ENCODE measurements at regions not wholly inside any gene's neighbourhood (a gene's known extent, or its start where the extent isn't known, plus 50 kb on each side); places are given as distances from the start of the nearest gene placed in this dataset.

GRCh38 chr22:49502126-49502826, 325.4 kb downstream of the BRD1 start:
- TF ChIP-seq CTCF (IDR thresholded peaks at IDR 0.05; ENCODE audit: insufficient read depth, low read length): no peak
- no peak for TF ChIP-seq SPI1 (IDR thresholded peaks at IDR 0.05; ENCODE audit: borderline replicate concordance, low read depth)

All from HL-60 (cell line).